Erythroblast (primary cell): ENCODE measurements at regions not wholly inside any gene's neighbourhood (a gene's known extent, or its start where the extent isn't known, plus 50 kb on each side); places are given as distances from the start of the nearest gene placed in this dataset.

Experiments used
- GATA1 ChIP-seq: IDR thresholded peaks from 2 replicates; pipeline ENCODE4 v1.6.1; 2011; ENCODE audit warnings: low read depth, mild to moderate bottlenecking, control low read depth, low read length, moderate library complexity
- POLR2A ChIP-seq: IDR thresholded peaks from 2 replicates; pipeline ENCODE4 v1.6.1; 2011; ENCODE audit warnings: mild to moderate bottlenecking, low read length

DNA sequence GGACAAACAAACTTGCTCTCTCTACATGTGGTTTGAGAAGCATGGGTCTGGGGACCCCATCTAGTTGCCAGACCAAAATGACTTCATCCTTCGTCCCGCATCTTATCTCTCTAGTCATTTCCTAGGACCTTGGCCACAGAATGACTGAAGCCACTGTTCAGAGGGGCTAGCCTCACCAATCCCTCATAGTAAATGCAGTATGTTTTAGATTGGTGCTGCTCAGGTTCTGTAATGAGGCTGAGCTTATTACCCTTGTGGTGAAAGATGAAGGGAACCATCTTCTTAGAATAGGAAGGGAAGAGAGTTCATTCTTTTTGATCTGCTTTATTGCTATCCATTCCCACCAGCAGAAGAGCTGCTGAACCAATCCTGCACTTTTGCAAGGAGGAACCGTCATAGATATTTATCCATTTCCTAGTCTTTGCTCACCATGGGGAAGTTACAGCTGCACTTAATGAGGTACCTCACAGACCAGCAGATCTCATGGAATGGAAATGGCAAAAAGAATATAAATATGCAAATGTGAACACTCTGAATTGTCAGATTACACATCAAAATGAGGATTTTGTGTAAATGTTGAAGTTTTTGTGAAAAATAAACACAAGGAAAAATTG lies 436.7 kb downstream of the LPIN1 start:
- TF ChIP-seq POLR2A (no peak), GATA1 (no peak)
